Gastrocnemius medialis (tissue), 4 donors: ENCODE measurements at regions not wholly inside any gene's neighbourhood (a gene's known extent, or its start where the extent isn't known, plus 50 kb on each side); places are given as distances from the start of the nearest gene placed in this dataset.
"Not testable (repeated sequence)": the region's sequence is repeated elsewhere in the genome, so short reads cannot be mapped to it uniquely, and the experiment has no call there.

Experiments used
- ATAC-seq, 2 donors: fragments of 150-250 bp; one replicate each; pipeline ENCODE4 v1.9.1; 2016
- DNase-seq, 2 donors: peaks; one replicate each; pipeline ENCODE4 v3.0.0-alpha.2; 2019
- H3K27ac ChIP-seq, 4 donors: fragments of 200-600 bp; sonication (generic); 1 replicate in 1 of 4; 2 replicates in 3 of 4; pipeline ENCODE4 v1.5.1; 2016 to 2018; ENCODE audit warnings: mild to moderate bottlenecking in 2 of 4, moderate library complexity in 1 of 4
- H3K27me3 ChIP-seq, 3 donors: fragments of 200-600 bp; sonication (generic) in 2 of 3; 1 replicate in 1 of 3; 2 replicates in 2 of 3; pipeline versions ENCODE4 v1.5.1 to v1.6.0; 2016 to 2019; ENCODE audit warnings: mild to moderate bottlenecking in 1 of 3, moderate library complexity in 1 of 3
- H3K36me3 ChIP-seq, 2 donors: fragments of 200-600 bp; sonication (generic) in 1 of 2; one replicate each; pipeline ENCODE4 v1.5.1; 2017 to 2018
- H3K4me1 ChIP-seq, 2 donors: fragments of 200-600 bp; sonication (generic) in 1 of 2; one replicate each; pipeline ENCODE4 v1.5.1; 2016 to 2017; ENCODE audit warnings: mild to moderate bottlenecking in 2 of 2
- H3K4me3 ChIP-seq, 4 donors: fragments of 200-600 bp; sonication (generic) in 3 of 4; 1 replicate in 1 of 4; 2 replicates in 3 of 4; pipeline ENCODE4 v1.5.1; 2016 to 2019; ENCODE audit warnings: mild to moderate bottlenecking in 2 of 4
- H3K9me3 ChIP-seq, 3 donors: fragments of 200-600 bp; sonication (generic) in 2 of 3; 1 replicate in 1 of 3; 2 replicates in 2 of 3; pipeline ENCODE4 v1.5.1; 2016 to 2019
- POLR2A ChIP-seq, 2 donors: fragments of 450-650 bp; IDR thresholded peaks; one replicate each; pipeline ENCODE4 v1.6.1; 2017; ENCODE audit warnings: antibody characterized with exemption in 2 of 2, mild to moderate bottlenecking in 2 of 2, moderate library complexity in 2 of 2
- in situ Hi-C, 4 donors: fragments of 200-750 bp; cut with MboI; loops; one replicate each; pipeline versions ENCODE4 v1.15.0 to v1.8.0; 2017; ENCODE audit warnings: low sequenced_read_pairs in 4 of 4
- intact Hi-C: fragments of 100-400 bp; cut with DNase I; formaldehyde crosslinking; loops from one replicate; pipeline ENCODE4 v1.15.1; 2023; ENCODE audit warnings: low total_unique reads
- TF ChIP-seq, protein P1 (sequence below), 5 experiments: fragments of 450-650 bp in 3 of 5; fragments of 200-600 bp in 2 of 5; sonication (generic) in 2 of 5; IDR thresholded peaks in 4 of 5; conservative IDR thresholded peaks in 1 of 5; 1 replicate in 4 of 5; 2 replicates in 1 of 5; pipeline ENCODE4 v1.5.1; 2016 to 2019; ENCODE audit warnings: antibody characterized with exemption in 5 of 5, mild to moderate bottlenecking in 3 of 5, moderate library complexity in 3 of 5

DNA sequence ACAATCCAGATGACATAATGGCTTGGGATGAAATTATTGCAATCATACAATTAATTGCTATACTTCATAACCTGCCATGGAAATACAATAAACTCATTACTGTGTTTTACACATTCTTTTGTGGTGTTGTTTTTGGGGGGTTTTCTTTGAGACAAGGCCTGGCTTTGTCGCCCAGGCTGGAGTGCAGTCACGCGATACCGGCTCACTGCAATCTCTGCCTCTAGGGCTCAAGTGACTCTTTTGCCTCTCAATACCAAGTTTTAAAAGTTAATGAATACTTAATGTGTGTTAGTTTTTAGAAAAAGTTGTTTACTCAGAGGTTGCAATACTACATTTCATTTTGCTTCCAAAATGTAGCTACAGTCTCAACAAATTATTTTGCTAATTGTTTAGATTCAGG is 598.4 kb downstream of the CHSY3 start:
- Histone ChIP-seq H3K4me1 (no peaks in the 10 kb centered on the region), H3K4me3 (no peak overlapping the region), H3K9me3 (no peaks in the 10 kb centered on the region), H3K27ac (no peak overlapping the region), H3K27me3 (no peaks in the 10 kb centered on the region), H3K36me3 (no peaks in the 10 kb centered on the region)
- ATAC-seq (no peak), DNase-seq (no peak)
- no peak for TF ChIP-seq POLR2A (IDR thresholded peaks at IDR 0.05)
- TF ChIP-seq, protein P1, sequence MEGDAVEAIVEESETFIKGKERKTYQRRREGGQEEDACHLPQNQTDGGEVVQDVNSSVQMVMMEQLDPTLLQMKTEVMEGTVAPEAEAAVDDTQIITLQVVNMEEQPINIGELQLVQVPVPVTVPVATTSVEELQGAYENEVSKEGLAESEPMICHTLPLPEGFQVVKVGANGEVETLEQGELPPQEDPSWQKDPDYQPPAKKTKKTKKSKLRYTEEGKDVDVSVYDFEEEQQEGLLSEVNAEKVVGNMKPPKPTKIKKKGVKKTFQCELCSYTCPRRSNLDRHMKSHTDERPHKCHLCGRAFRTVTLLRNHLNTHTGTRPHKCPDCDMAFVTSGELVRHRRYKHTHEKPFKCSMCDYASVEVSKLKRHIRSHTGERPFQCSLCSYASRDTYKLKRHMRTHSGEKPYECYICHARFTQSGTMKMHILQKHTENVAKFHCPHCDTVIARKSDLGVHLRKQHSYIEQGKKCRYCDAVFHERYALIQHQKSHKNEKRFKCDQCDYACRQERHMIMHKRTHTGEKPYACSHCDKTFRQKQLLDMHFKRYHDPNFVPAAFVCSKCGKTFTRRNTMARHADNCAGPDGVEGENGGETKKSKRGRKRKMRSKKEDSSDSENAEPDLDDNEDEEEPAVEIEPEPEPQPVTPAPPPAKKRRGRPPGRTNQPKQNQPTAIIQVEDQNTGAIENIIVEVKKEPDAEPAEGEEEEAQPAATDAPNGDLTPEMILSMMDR (IDR thresholded peaks at IDR 0.05 in 4 of 5, conservative IDR thresholded peaks at IDR 0.05 in 1 of 5), result no peak
- intact Hi-C loops, result no loop called here
- in situ Hi-C loops, result no loop called here

DNA sequence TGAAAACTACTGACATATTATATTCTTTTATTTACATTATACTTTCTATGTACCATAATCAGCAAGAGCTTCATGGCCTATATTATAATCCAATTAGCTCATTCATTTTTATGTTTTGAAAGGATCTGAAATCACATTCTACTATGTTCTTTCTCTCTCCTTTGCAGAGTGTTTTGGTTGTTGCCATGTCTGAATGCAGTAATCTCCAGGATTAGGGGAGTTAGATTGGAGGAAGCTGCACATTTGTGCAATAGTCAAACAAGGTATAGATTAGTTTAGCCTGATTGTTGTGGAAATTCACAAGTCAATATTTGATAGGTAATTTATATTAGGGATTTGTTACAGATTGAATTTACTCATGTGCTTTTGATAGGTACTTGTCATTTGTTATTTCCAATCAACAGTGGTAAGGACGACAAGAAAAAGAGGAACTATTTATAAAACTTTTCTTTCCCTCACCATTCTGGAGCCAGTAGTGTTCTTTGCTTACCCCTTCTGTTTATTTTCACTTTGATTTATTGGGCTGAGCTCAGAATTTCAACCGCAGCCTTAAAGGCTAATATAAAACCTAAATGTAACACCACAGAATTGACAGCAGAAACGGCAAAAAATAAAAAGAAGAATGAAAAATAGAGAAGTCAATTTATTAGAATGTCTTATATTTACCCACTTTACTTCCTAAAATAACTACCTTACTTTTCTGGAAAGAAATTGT is 597.0 kb downstream of the CHSY3 start:
- ATAC-seq (no peak), DNase-seq (no peak)
- Histone ChIP-seq H3K27me3 (no peaks in the 10 kb centered on the region), H3K9me3 (no peaks in the 10 kb centered on the region), H3K4me3 (no peak overlapping the region), H3K36me3 (no peaks in the 10 kb centered on the region), H3K4me1 (no peaks in the 10 kb centered on the region), H3K27ac (no peak overlapping the region)
- in situ Hi-C loops, result no loop called here
- intact Hi-C loops, result no loop called here
- TF ChIP-seq POLR2A (IDR thresholded peaks at IDR 0.05), result no peak
- TF ChIP-seq, protein P1 (IDR thresholded peaks at IDR 0.05 in 4 of 5, conservative IDR thresholded peaks at IDR 0.05 in 1 of 5), result no peak

DNA sequence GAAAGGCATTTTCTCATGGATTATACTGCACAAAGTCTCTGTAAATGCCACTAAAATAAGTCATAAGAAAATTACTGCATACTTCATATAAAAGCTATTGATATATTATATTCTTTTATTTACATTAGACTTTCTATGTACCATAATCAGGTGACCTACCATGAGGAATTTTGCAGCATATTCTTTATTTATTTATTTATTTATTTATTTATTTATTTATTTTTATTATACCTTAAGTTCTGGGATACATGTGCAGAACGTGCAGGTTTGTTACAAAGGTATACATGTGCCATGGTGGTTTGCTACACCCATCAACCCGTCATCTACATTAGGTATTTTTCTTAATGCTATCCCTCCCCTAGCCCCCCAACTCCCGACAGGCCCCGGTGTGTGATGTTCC is 596.2 kb downstream of the CHSY3 start:
- DNase-seq, H3K4me1 ChIP-seq, H3K27me3 ChIP-seq, H3K36me3 ChIP-seq, H3K27ac ChIP-seq, in situ Hi-C loops, ATAC-seq, H3K9me3 ChIP-seq, H3K4me3 ChIP-seq, intact Hi-C loops: not testable (repeated sequence)

DNA sequence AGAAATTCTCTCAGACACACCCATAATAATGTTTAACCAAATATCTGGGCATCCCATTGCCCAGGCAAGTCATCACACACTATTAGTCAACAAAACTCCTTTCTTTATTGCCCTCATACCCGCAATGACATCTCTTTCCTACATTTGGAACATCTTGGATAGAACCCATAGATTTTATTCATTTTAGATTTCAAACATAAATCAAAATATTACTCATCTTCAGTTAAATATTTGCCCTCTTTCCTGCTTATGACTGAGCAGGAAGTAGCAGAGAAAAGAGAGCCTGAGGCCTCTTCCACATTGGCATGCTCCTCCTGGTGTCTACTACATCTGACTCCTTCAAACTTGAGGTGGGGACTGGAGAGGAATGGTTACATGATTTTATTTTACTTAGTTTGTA is 592.0 kb downstream of the CHSY3 start:
- no peak for TF ChIP-seq POLR2A (IDR thresholded peaks at IDR 0.05)
- TF ChIP-seq, protein P1 (IDR thresholded peaks at IDR 0.05 in 4 of 5, conservative IDR thresholded peaks at IDR 0.05 in 1 of 5), result no peak
- H3K27ac ChIP-seq, result no peak overlapping the region
- H3K27me3 ChIP-seq, result no peaks in the 10 kb centered on the region
- H3K36me3 ChIP-seq, result no peaks in the 10 kb centered on the region
- H3K9me3 ChIP-seq, result no peaks in the 10 kb centered on the region
- no peak overlapping the region for H3K4me3 ChIP-seq
- DNase-seq, result no peak
- no peak for ATAC-seq
- intact Hi-C loops (no loop called here), in situ Hi-C loops (no loop called here)
- H3K4me1 ChIP-seq, result no peaks in the 10 kb centered on the region

DNA sequence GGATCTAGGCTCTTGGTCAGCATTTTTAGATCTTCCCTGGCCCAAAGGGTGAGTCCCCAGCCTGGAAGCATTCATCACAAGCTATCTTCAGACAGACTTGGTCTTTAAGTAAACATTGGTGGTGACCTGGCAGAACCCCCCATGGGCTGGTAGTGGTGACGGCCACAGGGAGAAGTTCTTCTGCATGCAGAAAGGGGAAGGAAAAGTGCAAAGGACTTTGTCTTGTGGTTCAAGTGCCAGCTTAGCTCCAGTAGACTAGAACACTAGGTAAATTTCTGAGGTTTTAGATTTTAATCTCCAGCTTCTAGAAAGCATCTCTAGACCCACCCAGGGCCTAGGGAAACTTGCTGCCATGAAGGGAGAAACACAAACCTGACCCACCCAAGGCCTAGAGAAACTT is 584.0 kb downstream of the CHSY3 start:
- TF ChIP-seq, protein P1 (IDR thresholded peaks at IDR 0.05 in 4 of 5, conservative IDR thresholded peaks at IDR 0.05 in 1 of 5), result no peak
- TF ChIP-seq POLR2A (IDR thresholded peaks at IDR 0.05), result no peak
- Histone ChIP-seq H3K4me1 (no peaks in the 10 kb centered on the region), H3K27ac (no peak overlapping the region), H3K27me3 (no peaks in the 10 kb centered on the region), H3K4me3 (no peak overlapping the region), H3K9me3 (no peaks in the 10 kb centered on the region), H3K36me3 (no peaks in the 10 kb centered on the region)
- intact Hi-C loops (no loop called here), in situ Hi-C loops (no loop called here)
- DNase-seq, result no peak
- ATAC-seq, result no peak
